CD4-positive, alpha-beta T cell treated with Interleukin-6 at 100 ng/mL for 8 hours (primary cell): ENCODE measurements at regions not wholly inside any gene's neighbourhood (a gene's known extent, or its start where the extent isn't known, plus 50 kb on each side); places are given as distances from the start of the nearest gene placed in this dataset.

Experiments
- DNase-seq: peaks from one replicate; pipeline ENCODE4 v3.0.0-alpha.2; 2020; ENCODE audit warnings: mixed read lengths, low spot score

DNA sequence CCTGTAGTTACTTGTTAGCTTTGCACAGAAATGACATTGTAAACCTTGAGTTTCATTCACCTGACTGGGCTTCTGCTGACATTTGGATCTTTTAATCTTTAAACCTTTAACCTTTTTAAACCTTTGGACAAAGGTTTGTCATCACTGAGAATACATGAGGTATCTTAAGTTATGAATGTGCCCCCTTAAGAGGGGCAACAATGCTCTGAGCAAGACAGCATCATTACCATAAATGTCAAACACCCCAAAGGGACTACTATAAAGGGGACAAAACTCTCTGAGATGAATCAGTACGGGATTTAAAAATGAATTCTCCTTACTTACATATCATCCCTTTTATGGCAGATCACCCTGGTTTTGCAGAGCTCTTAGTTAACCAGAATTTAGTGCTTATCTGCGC is 203.3 kb downstream of the COG6 start:
- no peak for DNase-seq

DNA sequence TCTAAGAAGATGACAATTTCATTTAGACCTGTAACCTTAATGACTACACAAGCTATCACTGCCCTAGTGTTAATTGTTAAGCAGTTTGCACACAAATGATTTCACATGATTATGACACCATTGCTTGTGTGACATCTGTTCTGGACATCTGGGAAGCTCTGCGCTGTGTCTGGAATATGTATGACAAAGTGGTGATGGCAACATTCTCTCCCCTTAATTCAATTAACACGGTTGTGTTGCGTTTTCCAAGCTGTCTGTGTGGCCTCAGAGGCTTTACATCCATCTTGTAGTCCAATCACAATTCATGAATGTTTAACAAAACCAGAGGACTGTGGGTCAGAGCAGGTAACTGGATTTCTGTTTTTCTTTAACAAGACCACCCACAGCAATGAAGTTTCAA is 204.4 kb downstream of the COG6 start:
- no peak for DNase-seq

DNA sequence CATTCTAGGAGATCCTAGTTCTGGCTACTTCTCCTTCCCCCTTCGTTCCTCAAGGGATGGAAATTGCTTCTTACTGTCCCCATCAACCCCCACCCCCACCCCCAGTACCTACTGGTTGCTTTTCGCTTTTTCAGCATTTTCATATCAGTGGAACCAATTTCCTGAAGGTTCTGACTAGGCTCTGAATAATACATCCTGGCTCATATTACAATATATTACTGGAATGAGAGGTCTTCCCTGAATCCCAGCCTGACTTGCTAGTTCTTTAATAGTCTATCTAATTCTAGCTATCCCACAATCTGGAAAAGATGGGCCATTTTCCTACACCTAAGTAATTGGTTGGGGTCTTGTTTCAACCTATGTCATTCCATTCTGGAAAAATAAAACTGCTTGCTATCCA is 207.4 kb downstream of the COG6 start:
- no peak for DNase-seq

DNA sequence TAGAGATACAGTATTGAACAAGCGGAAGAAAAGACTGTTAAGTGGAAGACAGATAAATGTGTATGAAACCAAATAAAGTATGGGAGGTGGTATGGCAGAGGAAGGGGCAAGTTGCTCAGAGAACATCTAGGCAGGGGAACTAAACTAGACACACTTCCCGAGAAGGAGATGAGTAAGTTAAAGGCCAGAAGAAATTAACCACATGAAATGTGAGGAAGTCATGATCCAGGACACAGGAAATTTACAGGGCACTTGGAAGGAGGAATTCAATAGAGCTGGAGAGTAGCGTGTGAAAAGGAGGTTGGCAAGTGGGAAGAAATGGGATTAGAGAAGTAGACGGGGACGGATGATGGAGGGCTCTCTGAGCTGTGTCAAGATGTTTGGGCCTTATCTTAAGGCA is 208.8 kb downstream of the COG6 start:
- no peak for DNase-seq

DNA sequence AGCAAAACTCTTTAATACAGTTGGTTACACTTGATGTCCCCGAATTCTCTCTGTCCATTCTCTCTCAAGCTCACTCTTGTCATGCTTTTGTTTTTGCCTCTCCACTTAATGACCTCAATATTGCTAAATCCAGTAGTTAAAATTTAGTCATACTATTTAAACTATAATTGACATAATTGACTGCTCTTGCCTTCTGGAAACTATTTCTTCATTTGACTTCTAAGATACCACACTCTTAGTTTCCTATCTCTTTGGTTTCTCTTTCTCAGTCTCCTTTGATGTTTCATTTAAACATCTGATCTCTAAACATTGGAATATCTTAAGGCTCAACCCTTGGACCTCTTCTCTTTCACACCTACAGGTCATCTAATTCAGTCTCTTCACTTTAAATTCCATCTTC is 211.3 kb downstream of the COG6 start:
- DNase-seq, result no peak

DNA sequence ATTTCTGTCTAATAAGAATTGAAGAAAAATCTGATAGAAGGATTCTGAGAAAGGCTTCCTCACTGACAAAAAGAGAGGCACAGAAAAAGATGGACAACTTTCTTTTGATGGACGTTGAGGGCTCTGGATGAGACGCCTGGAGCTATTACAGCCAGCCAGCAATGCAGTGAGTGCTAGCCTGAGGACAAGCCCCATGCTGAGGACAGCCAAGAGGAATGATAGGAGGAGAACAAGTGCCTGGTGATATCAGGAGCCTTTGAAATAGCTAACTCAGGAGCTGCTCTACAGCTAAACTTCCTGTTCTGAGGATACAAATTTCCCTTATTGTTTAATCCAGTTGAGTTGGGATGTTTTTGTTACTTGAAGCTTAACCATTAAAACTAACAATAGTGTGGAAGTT is 212.3 kb downstream of the COG6 start:
- DNase-seq, result no peak

DNA sequence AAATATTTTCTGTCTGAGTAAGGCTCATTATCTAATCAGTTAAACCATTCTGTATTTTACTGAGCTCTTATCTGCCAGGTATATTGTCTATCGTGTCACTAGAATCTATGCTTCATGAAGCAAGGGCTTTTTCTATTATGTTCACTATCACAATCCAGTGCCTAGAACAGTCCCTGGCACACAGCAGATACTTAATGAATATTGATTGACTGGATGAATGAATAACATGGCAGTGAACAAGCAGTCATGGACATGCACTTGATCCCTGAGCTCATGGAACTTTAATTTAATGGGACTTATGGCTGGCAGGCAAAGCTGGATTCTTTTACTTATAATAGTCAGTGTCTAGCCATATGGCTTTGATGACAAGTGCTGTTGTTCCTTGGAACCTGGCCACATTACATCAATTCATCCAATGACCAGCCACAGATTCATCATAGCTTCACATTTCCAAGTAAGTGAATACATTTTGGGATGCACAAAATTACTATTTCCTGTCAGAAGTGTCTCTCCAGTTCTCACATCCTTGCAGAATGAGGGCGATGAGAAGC is 214.8 kb downstream of the COG6 start:
- DNase-seq, result no peak

DNA sequence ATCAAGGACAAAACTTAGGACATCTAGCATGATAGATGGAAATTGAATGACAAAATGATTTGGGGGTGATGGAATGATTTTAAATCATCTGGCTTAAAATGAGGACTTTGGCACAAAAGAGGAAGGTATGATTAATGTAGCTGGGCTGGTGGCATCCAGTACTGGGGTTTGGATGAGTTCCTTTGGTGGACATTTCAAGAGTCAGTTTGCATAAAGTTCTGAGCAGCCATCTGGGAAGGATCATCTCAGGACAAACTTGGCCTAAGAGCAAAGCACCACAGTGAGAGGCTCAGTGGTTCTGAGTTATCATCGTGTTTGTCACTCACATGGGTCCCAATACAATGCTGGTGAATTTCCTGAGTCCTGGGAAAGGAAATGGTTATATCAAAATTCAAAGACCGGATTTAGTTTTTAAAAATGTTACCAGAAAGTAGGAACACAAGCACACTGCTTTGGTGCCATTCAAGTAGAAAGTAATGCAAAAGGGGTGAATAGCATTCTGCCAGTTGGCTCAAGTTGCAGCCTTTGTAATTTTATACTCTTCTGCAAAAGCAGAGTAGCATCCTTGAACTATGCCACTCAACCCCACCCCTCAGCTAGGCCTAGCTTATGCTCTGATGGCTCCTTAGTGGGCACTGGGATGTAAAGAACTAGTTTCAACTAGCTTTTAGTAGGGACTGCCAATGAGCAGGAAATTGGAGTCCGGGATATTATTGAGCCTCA is 219.0 kb downstream of the COG6 start:
- DNase-seq, result no peak

DNA sequence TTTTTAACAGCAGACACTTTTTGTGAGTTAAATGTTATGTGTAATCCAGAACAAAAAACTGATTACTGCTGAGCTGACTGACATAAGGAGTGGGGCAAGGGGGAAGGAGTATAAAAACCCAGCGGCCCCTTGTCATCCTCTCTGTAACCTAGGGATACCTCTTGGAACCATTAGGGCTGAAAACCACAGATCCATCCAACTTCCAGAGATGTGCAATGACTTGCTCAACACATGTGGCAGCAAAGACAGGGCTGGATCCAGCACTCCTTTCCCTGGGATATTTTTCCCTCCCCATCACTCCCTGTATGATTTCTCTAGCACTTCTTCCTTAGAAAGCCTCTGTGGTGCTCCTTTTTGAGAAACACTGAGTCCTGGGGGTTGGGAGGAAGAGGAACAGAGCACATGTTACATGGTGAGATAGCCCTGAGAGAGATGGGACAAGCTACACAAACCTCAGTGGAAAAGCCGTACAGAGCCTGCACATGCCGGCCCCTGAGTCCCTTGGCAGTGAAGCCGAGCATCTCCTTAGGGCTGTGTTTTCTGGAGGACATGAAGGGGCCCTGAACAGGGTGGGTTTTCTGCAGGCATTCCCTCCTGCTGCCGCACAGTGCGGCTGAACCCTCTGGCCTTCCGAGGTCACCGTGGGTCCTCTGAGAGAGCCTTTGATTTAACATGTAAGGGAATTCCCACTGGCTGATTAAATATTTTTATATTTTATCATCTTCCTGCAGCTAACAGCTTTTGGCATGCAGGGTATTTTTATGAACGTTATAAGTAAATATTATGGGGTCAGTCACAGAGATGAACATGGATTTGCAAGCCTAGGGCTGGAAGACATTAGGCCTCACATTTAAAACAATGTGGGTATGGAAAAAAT is 219.9 kb downstream of the COG6 start:
- no peak for DNase-seq

DNA sequence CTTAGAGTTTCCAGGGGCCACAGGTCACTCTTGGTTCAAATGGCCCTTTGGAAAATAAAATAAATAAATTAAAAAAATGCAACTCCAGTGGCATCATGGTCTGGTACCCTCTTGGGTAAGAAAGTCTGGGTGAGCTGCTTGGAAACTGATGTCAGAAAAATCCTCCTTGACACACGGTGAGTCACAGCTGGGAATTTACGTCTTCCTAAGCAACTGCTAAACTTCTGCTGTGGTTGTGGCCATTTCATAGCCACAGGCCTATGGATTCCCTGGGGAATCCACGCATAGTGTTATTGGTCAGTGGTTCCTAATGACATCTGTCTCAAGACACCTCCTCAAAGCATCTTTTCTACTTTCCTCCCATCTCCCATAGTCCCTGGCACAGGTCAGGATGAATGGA is 220.8 kb downstream of the COG6 start:
- DNase-seq, result no peak

DNA sequence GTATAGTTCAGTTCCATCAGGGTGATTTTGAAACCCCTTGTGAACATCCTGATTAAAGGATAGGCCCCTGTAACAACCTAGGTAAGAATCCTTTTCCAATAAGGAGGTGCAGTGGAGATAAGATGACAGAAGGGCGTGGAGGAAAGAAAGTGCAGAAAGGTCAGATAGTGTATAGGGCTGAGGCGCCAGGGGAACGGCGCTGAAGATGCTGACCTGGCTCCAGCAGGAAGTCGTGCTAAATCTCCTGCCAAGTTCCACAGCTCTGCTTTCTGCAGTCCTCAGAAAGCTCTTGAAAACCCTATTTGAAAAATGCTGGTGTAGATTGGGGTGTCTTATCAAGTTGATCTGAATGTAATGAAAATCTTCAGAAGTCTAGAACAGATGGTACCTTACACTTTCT is 221.7 kb downstream of the COG6 start:
- DNase-seq, result no peak

DNA sequence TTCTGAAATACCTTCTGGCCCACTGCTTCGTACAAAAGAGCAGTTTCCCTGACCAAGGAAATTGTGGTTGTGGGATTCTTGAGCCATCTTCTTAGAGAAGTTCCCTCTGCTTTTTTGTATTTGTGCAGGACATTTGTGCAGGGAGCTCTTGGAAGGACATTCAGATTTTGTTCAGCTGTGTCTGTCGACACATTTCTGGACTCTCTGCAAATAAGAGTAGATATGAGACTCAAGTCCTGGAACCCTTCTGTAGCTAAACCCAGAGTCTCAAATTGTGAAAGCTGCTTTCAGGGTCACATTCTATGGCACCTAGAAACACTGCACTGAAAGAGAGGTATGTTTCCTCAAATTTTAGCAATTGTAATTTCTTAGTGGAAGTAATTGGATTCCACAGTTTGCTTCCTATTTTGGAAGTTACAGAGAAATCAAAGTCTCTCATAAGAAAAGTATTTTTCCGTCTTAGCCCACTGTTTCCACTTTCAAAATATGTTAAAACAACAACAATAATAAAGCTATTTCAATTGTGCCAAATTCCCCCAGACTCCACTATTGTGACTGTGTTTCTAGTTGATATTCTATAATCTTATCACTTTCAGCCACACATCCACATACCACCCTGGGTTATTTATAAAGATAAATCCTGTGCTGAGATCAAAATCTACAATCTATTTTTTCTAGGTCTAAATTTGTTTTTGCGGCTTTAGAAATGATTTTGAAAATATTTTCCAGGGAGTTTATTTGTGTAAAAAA is 224.0 kb downstream of the COG6 start:
- no peak for DNase-seq

DNA sequence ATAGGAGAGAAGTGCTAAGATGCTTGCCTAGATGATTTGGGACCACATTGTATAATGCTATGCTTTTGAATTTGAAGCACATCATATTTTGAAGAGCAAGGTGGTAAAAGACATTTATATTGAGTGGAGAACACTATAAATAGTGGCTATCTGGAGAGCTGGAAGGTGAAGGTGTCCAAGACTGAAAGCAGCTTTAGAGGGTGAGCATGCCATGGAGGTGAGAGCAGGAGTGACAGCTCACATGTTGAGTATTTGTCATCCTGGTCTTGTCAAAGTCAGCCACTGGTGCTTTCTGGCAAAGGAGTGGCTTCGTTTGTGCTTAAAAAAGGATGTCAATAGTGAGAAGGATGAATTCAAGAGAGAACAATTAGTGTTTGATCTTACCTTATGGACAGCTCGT is 225.9 kb downstream of the COG6 start:
- DNase-seq, result no peak

DNA sequence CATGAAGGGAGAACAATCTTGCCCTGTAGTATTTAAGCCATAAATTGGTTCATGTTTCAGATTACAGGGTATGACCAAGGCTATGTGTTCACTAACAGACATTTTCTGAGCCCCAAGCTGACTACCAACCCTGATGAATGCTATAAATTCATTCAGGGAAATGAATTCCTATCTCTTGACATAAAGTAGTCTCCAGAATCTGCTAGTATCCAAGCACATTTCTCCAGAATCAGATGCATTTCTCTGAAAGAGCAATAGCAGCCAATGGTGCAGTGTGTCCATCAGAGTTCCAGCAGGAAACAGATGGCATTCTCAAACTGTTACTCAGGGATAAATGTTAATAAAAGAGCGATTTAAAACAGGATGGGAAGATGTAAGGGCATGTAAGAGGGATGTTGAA is 226.4 kb downstream of the COG6 start:
- no peak for DNase-seq

DNA sequence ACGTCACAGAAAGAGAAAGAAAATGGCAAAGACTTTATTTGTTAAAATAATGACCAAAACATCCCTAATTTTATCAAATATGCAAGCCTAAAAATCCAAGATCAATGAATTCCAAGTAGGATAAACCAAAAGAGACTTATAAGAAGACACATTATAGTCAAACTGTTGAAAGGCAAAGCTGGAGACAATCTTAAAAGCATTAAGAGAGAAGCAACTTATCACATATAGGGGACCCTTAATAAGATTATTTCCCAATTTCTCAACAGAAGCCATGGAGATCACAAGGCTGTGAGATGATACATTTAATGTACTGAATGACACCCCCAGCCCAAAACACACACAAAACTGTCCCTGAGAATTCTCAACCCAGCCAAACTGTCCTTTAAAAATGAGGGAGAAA is 228.7 kb downstream of the COG6 start:
- DNase-seq, result no peak

DNA sequence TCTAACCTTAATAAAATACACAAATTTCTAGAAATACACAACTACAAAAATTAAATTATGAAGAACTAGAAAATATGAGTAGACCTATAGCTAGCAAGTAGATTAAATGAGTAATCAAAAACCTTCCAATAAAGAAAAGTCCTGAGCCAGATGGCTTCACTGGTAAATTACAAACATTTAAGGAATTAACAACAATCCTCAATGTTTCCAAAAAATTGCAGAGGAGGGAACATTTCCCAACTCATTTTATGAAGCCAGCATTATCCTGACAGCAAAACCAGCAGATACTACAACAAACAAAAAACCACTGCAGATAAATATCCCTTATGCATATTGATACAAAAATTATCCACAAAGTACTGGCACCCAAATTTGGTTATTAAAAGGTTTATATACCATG is 230.9 kb downstream of the COG6 start:
- DNase-seq, result no peak

DNA sequence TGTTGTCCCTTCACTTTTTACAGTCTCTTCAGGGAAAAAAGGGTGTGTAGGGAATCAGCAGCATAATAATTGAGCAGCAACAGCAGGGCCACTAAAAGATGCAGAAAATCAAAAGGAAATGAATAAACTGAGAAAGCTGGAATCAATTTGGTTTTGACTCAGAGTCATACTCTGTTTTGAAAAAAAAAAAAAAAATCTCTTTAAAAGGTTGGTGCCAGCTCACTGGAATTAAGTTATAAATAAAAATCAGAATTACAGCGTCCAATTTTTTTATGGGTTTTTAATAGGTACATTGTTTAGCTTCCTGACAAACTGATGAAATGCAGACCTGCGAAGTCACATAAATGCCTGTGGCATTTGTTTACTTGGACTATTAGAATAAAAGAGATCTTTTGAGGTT is 231.9 kb downstream of the COG6 start:
- DNase-seq, result no peak

DNA sequence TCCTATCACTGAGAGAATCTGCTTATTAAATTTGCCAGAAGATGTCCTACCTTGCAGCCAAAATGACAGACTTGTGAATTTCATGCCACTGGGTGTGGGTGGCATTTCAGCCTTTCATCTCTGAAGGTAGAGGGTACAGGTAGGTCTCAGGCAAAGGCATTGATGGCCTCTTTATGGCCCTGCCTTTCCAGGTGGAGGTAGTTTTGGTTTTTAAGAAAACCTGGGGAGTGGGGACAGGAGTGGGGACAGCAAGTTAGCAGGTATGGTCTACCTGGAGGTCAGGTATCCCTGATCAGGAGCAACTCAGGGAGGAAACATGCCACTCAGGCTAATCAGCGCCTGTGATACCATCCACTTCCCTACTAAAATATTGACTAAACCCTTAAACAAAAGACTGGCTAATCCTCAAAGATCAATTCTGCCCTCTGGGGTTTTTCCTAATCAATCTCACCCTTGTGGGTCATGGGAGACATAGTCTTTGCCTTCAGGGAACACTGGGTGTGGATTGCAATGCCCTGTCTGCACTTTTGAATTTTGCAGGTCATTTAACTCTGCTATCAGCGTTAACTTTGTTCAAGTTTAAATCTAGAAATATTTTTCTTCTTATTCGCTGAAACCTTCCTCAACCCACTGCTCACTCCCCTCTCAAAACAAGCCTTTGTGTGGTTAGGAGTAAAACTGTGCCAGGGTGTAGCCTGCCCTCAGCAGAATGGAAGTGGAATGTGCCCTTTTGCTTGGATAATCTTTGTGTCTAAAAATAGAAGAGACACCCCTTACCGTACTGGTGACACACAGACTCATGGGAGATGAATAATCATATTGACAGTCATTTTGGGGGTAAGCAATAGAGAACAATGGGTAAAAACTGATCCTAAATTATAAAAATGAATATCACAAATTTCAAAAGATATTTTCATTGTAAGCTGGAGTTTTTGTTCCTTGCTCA is 233.7 kb downstream of the COG6 start:
- no peak for DNase-seq

DNA sequence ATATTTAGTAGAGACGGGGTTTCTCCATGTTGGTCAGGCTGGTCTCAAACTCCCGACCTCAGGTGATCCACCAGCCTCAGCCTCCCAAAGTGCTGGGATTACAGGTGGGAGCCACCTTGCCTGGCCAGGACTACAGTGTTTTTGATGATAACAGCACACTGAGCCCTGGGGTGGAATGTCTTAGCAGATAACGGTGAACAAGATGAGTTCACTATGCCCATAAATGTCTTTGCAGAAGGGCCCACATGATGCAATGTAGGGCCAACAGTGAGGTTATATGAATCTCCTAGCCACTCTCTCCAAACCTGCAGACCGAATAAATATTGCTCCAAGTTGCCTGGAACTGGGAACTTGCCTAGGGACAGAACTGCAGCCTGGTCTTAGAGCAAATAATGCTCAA is 235.1 kb downstream of the COG6 start:
- DNase-seq, result no peak

DNA sequence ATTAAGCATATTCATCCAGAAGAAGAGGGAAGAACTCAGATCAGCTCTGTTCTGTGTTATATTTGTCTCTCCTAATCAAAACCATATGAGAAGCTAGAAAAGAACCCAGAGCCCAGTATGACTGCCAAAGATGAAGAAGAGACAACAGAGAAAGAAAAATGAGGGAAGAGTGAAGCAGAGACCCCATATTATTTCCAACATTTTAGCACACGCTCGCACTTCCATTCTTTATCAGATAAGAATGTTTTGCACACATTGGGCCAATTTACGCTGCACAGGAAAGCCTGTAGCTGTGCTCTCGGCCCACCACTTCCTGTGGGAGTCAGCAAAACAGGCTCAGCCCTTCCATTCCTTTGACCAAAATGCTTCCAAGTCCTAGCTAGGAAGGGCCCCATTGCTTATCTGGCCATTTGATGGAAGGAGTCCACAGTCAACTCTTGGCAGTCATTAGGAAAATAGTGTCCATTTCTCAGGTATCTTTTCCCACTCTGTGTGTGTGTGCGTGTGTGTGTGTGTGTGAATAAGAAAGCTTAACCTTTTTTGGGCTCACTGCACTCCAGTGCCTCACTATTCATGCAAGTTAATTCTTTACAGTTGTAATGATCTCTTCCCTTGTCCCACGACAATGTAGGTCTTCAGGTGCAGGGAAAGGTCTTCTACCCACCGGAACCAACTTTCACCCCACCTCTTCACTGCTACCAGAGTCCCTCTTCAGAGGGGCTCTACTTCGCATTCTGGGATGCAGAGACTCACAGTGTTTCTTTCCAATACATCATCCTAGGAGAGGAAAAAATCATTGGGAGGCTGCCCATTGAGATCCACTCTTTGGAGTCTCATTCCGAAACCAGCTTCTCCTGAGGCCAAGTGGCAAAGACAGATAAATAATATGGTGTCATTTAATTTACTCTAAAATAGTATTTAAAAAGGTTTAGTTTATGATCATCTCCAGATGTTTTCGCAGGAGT is 237.5 kb downstream of the COG6 start:
- peak; percentile 23 for DNase-seq
